AG04450 (cell line): ENCODE measurements at regions not wholly inside any gene's neighbourhood (a gene's known extent, or its start where the extent isn't known, plus 50 kb on each side); places are given as distances from the start of the nearest gene placed in this dataset.

Experiments
- CTCF ChIA-PET: fragments of 300-600, 350-600 bp; formaldehyde crosslinking; extraction: SDS; loops from one replicate; lab custom pipeline; 2022; ENCODE audit warnings: antibody characterized with exemption, inconsistent platforms; lab: Charles Lee
- POLR2A ChIA-PET: fragments of 350-600 bp; formaldehyde crosslinking; extraction: SDS; loops from one replicate; lab custom pipeline; 2021; ENCODE audit warnings: antibody characterized with exemption, inconsistent platforms; lab: Yijun Ruan, JAX
- DNase-seq: peaks from one replicate; pipeline ENCODE4 v3.0.0-alpha.2; 2011; ENCODE audit warnings: low read depth, low spot score
- H3K27ac ChIP-seq: one replicate; pipeline ENCODE4 v1.5.1; 2012; ENCODE audit warnings: low read depth, low read length, control low read depth
- H3K27me3 ChIP-seq: one replicate; pipeline ENCODE4 v1.6.0; 2012; ENCODE audit warnings: low read length; ENCODE audit not compliant: control insufficient read depth, insufficient read depth
- H3K4me3 ChIP-seq: 2 replicates; pipeline ENCODE4 v1.5.1; 2011; ENCODE audit warnings: mild to moderate bottlenecking, low read depth, low read length, control low read depth
- H3K9me3 ChIP-seq: 2 replicates; pipeline ENCODE4 v1.5.1; 2012; ENCODE audit warnings: low read length; ENCODE audit not compliant: control insufficient read depth, insufficient read depth
- CTCF ChIP-seq: IDR thresholded peaks from 2 replicates; pipeline ENCODE4 v1.5.1; 2011; ENCODE audit warnings: low read depth, low read length, control low read depth, inconsistent platforms

GRCh38 chr2:167827352-167828097, 419.9 kb downstream of the STK39 start:
- no peak overlapping the region for H3K4me3 ChIP-seq
- H3K27me3 ChIP-seq = no peaks in the 10 kb centered on the region
- H3K27ac ChIP-seq = no peak overlapping the region
- no peak for DNase-seq
- CTCF ChIA-PET = no interaction called here
- POLR2A ChIA-PET = no interaction called here
- TF ChIP-seq CTCF = no peak
- no peaks in the 10 kb centered on the region for H3K9me3 ChIP-seq

GRCh38 chr2:167826906-167827305, 420.5 kb downstream of the STK39 start:
- Histone ChIP-seq H3K27me3 (no peaks in the 10 kb centered on the region), H3K9me3 (no peaks in the 10 kb centered on the region), H3K27ac (no peak overlapping the region), H3K4me3 (no peak overlapping the region)
- ChIA-PET POLR2A (no interaction called here), CTCF (no interaction called here)
- DNase-seq = no peak
- no peak for TF ChIP-seq CTCF

GRCh38 chr2:167825664-167826063, 421.7 kb downstream of the STK39 start:
- H3K9me3 ChIP-seq = no peaks in the 10 kb centered on the region
- CTCF ChIA-PET = no interaction called here
- POLR2A ChIA-PET = no interaction called here
- no peak for TF ChIP-seq CTCF
- H3K4me3 ChIP-seq = no peak overlapping the region
- DNase-seq = no peak
- no peak overlapping the region for H3K27ac ChIP-seq
- no peaks in the 10 kb centered on the region for H3K27me3 ChIP-seq

- TF ChIP-seq CTCF = no peak
- Histone ChIP-seq H3K9me3 (no peaks in the 10 kb centered on the region), H3K27me3 (no peaks in the 10 kb centered on the region), H3K27ac (no peak overlapping the region), H3K4me3 (no peak overlapping the region)
- POLR2A ChIA-PET = no interaction called here
- no peak for DNase-seq
- CTCF ChIA-PET = interaction anchor here (1.4 kb wide), 1 partner anchor 296 kb away, joined by 3 read pairs; no protein-coding TSS in a partner anchor
Measured at GRCh38 chr2:167822690-167823465, 424.5 kb downstream of the STK39 start.

GRCh38 chr2:167820488-167820887, 426.9 kb downstream of the STK39 start:
- H3K27ac ChIP-seq = no peak overlapping the region
- H3K27me3 ChIP-seq = no peaks in the 10 kb centered on the region
- DNase-seq = no peak
- ChIA-PET CTCF (no interaction called here), POLR2A (no interaction called here)
- H3K4me3 ChIP-seq = no peak overlapping the region
- no peaks in the 10 kb centered on the region for H3K9me3 ChIP-seq
- no peak for TF ChIP-seq CTCF
